Astrocyte of the cerebellum (primary cell): ENCODE measurements at regions not wholly inside any gene's neighbourhood (a gene's known extent, or its start where the extent isn't known, plus 50 kb on each side); places are given as distances from the start of the nearest gene placed in this dataset.

Experiments used
- DNase-seq: peaks from one replicate; pipeline ENCODE4 v3.0.0-alpha.2; 2011; ENCODE audit warnings: low read depth
- H3K4me3 ChIP-seq: 2 replicates; pipeline ENCODE4 v1.5.1; 2011; ENCODE audit warnings: mild to moderate bottlenecking, low read depth, low read length, moderate library complexity
- CTCF ChIP-seq: IDR thresholded peaks from 2 replicates; pipeline ENCODE4 v1.5.1; 2012; ENCODE audit warnings: low read length, low read depth, moderate library complexity, mild to moderate bottlenecking; ENCODE audit errors: missing control alignments
- in situ Hi-C: cut with HindIII; loops from 2 replicates; pipeline ENCODE4 v1.10.0; 2017; ENCODE audit warnings: low sequenced_read_pairs

GRCh38 chr2:236794176-236794957, 224.7 kb downstream of the ACKR3 start:
- DNase-seq, result no peak
- no peak overlapping the region for H3K4me3 ChIP-seq
- no peak for TF ChIP-seq CTCF
- in situ Hi-C loops, result no loop called here

DNA sequence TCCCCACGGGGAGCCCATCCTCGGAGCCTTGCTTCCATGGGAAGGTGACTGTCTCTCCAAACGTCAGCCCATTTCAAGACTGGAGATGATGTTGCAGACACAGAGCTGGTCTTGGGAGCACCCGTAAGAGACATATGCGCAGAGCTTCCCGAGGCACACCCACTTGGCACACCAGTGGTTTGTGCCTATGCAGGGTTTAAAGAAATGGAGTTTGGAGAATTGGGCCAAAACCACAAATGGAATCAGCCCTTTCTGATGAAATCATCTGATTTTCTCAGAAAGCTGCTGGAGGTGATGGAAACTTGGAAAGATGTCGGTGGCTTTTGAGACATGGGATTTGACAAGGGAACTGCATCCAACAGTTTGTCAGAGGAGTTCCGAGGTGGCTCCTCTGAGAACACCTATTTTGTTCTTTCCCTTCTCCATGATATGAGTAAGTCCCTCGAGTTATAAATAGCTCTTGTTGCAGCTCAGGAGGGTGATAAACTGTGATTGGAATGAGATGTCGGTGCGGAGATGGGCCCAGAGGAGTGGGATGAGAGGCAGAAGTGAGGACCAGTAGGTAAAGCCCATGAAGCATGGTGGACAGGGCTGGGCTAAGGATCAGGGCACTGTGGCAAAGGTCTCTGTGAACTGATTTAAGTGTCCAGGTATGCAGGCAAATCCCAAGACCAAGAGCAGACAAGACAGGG, 225.7 kb downstream of the ACKR3 start:
- no peak for TF ChIP-seq CTCF
- in situ Hi-C loops, result loop anchor here (5.0 kb wide), 1 partner anchor 87 kb away; no protein-coding TSS in a partner anchor
- no peak overlapping the region for H3K4me3 ChIP-seq
- DNase-seq, result no peak

DNA sequence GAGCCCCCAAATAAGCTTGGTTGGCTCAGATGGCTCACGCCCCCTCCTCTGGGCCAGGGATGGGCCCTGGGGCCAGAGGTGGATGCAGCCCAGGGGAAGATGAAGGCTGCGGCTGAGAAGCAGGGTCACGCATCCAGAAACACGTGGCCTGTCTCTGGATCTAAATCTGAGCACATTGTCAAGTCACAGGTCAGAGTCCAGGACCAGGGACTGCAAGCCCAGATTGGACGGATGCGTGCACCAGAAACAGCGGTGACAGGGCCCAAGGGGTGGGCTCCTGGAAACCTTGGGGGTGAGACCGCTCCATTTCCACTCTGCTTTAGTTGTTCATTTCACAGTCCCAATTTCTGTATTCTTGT, 226.2 kb downstream of the ACKR3 start:
- H3K4me3 ChIP-seq, result no peak overlapping the region
- DNase-seq, result no peak
- in situ Hi-C loops, result loop anchor here (5.0 kb wide), 1 partner anchor 86 kb away; no protein-coding TSS in a partner anchor
- TF ChIP-seq CTCF, result no peak

DNA sequence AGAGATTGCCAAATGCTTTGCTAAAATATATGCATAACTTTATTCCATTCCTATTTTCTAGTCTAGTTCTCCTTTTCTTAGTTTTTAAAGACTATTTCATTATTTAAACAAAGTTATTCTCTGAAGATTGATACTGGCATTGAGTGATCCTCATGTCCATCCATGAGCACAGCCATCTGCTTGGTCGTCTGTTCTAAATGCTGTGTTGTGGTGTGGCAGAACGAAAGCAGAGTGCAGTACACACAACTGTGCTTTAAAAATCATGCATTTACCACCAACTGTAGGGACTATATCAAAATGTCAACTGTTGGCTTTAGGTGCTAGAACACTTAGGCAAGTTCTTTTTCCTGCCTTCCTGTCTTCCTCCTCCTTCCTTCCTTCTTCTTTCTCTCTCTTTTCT, 226.6 kb downstream of the ACKR3 start:
- in situ Hi-C loops, result loop anchor here (5.0 kb wide), 1 partner anchor 86 kb away; no protein-coding TSS in a partner anchor
- no peak overlapping the region for H3K4me3 ChIP-seq
- DNase-seq, result no peak
- no peak for TF ChIP-seq CTCF

DNA sequence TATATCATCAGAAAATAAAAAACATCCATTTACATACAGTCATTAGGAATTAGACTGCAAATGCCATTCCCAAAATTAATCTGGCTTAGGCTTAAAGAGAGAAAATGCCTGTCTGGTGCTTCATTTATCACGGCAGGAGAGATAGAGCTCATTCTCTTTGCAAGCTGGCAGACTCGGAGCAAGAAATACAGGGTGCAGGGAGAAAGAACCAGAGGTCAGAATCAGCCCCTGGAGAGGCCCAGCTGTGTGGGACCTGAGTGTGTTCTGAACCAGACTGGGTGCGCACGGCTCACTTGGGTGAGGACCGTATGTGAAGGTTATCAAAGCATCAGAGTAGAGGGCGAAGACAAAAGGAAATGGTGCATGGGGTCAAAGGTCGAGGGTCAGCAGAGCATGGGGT, 227.8 kb downstream of the ACKR3 start:
- H3K4me3 ChIP-seq, result no peak overlapping the region
- no peak for DNase-seq
- in situ Hi-C loops, result loop anchor here (5.0 kb wide), 1 partner anchor 85 kb away; no protein-coding TSS in a partner anchor
- TF ChIP-seq CTCF, result no peak

DNA sequence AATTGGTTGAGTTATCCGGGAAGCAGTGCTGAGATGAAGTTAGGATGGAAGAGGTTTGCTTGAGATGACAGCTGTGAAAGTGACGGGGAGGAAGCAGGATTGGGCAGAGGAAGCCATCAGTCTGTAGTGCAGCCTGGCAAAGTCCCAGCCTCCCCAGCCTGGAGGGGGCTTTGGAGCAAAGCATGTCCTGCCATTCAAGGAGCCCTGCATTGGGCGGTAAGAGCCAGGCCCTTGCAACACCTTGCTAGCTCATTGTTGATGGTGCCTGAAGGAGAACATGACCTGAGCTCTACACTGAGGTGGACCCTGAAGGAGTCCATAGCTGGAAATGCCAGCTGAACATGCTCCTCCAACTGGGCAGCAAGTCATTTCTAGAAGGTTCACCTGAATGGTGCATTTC, 228.9 kb downstream of the ACKR3 start:
- TF ChIP-seq CTCF, result no peak
- no peak overlapping the region for H3K4me3 ChIP-seq
- no peak for DNase-seq
- in situ Hi-C loops, result loop anchor here (5.0 kb wide), 1 partner anchor 84 kb away; no protein-coding TSS in a partner anchor
